HepG2 (cell line): ENCODE measurements at regions not wholly inside any gene's neighbourhood (a gene's known extent, or its start where the extent isn't known, plus 50 kb on each side); places are given as distances from the start of the nearest gene placed in this dataset.

Experiments
- ATAC-seq: fragments of 200-7000 bp; cut with Tn5 transposase; 3 replicates; pipeline ENCODE4 v1.9.1; 2020; ENCODE audit warnings: mild to moderate bottlenecking, moderate library complexity
- BruUV-seq: library from RNA; stranded (reverse); fragments of 400-500 nt; replicated peaks from 2 replicates; lab custom pipeline; 2021; lab: Mats Ljungman, UMichigan
- CTCF ChIA-PET: fragments of 300-600 bp; formaldehyde crosslinking; extraction: SDS; loops from one replicate; lab custom pipeline; 2021; ENCODE audit warnings: low total read pairs, inconsistent platforms, low intra/inter-chr PET ratio; lab: Yijun Ruan, JAX
- POLR2A ChIA-PET: fragments of 350-600 bp; sonication (Branson Sonifier 250); formaldehyde crosslinking; loops from one replicate; lab custom pipeline; 2020; ENCODE audit warnings: antibody characterized with exemption, inconsistent platforms; lab: Yijun Ruan, JAX
- DNase-seq: peaks from one replicate; pipeline ENCODE4 v3.0.0-alpha.2; 2015; ENCODE audit warnings: low spot score
- FAIRE-seq: peaks from 3 replicates; lab custom pipeline; 2011; peaks lifted over from hg19 to GRCh38; lab: Jason Lieb, UNC
- H2AFZ ChIP-seq: one replicate; pipeline ENCODE4 v1.6.1; 2011; ENCODE audit warnings: low read length, inconsistent platforms
- H3K27ac ChIP-seq: fragments of 300-600 bp; 3 replicates; pipeline ENCODE4 v1.8.0; 2011; ENCODE audit warnings: mixed run types, mild to moderate bottlenecking, mixed read lengths, low read length, inconsistent platforms; ENCODE audit not compliant: insufficient read depth; ENCODE audit errors: extremely low read length
- H3K27me3 ChIP-seq, 2 experiments: fragments of 200-600 bp in 1 of 2; 2 replicates in 1 of 2; 3 replicates in 1 of 2; pipeline versions ENCODE4 v1.6.0 to v1.8.0; 2011; ENCODE audit warnings: low read length in 2 of 2, mild to moderate bottlenecking in 2 of 2, moderate library complexity in 2 of 2, inconsistent platforms in 1 of 2; ENCODE audit not compliant: insufficient read depth in 2 of 2, control insufficient read depth in 1 of 2
- H3K36me3 ChIP-seq, 2 experiments: fragments of 200-600 bp in 1 of 2; replicated peaks in 1 of 2; 2 replicates in 1 of 2; 3 replicates in 1 of 2; pipeline versions ENCODE4 v1.5.1 to v1.8.0; 2011; ENCODE audit warnings: low read length in 2 of 2, inconsistent platforms in 1 of 2; ENCODE audit not compliant: insufficient read depth in 2 of 2, control insufficient read depth in 1 of 2
- H3K4me1 ChIP-seq: 2 replicates; pipeline ENCODE4 v1.5.1; 2012; ENCODE audit warnings: low read length, inconsistent platforms; ENCODE audit not compliant: insufficient read depth
- H3K4me2 ChIP-seq: 2 replicates; pipeline ENCODE4 v1.6.0; 2011; ENCODE audit warnings: low read depth, low read length, inconsistent platforms
- H3K4me3 ChIP-seq, 3 experiments: fragments of 200-600 bp in 1 of 3; sonication (generic), shearing (Covaris generic) in 1 of 3; replicated peaks in 1 of 3; 2 replicates each; pipeline ENCODE4 v1.5.1; 2011 to 2016; ENCODE audit warnings: low read length in 3 of 3, inconsistent platforms in 2 of 3, low read depth in 2 of 3, mild to moderate bottlenecking in 2 of 3, control low read depth in 1 of 3, mixed read lengths in 1 of 3; ENCODE audit not compliant: insufficient read depth in 1 of 3
- H3K79me2 ChIP-seq: one replicate; pipeline ENCODE4 v1.6.1; 2011; ENCODE audit warnings: low read length, inconsistent platforms; ENCODE audit not compliant: insufficient read depth
- H3K9ac ChIP-seq: 2 replicates; pipeline ENCODE4 v1.6.0; 2011; ENCODE audit warnings: mild to moderate bottlenecking, low read depth, low read length, inconsistent platforms; ENCODE audit not compliant: insufficient read depth
- H3K9me3 ChIP-seq: 2 replicates; pipeline ENCODE4 v1.5.1; 2012; ENCODE audit warnings: mild to moderate bottlenecking, low read length
- H4K20me1 ChIP-seq: 2 replicates; pipeline ENCODE4 v1.6.0; 2011; ENCODE audit warnings: inconsistent platforms, mild to moderate bottlenecking, low read length, moderate library complexity; ENCODE audit not compliant: insufficient read depth
- ATAD3A ChIP-seq: sonication (generic); formaldehyde crosslinking; IDR thresholded peaks from 2 replicates; pipeline ENCODE4 v1.4.0; 2020; ENCODE audit warnings: missing genetic modification reagents
- GATAD2A ChIP-seq: IDR thresholded peaks from 2 replicates; pipeline ENCODE4 v1.6.1; 2016
- GZF1 ChIP-seq: sonication (generic); formaldehyde crosslinking; IDR thresholded peaks from 2 replicates; pipeline ENCODE4 v1.5.1; 2020; ENCODE audit warnings: mild to moderate bottlenecking, missing genetic modification reagents
- HMG20A ChIP-seq: IDR thresholded peaks from 2 replicates; pipeline ENCODE4 v1.6.1; 2016; ENCODE audit warnings: borderline replicate concordance
- HNRNPLL ChIP-seq: fragments of 200-400 bp; formaldehyde crosslinking; IDR thresholded peaks from 2 replicates; pipeline ENCODE4 v1.6.1; 2017; ENCODE audit warnings: mild to moderate bottlenecking, low read depth, low read length; ENCODE audit not compliant: poor library complexity, severe bottlenecking
- NCOA1 ChIP-seq: sonication (generic); formaldehyde crosslinking; IDR thresholded peaks from 2 replicates; pipeline ENCODE4 v1.9.0; 2021; ENCODE audit warnings: missing genetic modification reagents
- NR2F1 ChIP-seq, 2 experiments: fragments of 450-650 bp in 1 of 2; formaldehyde crosslinking in 1 of 2; IDR thresholded peaks; 2 replicates each; pipeline versions ENCODE4 v1.5.0 to v1.6.1; 2016 to 2020; ENCODE audit warnings: mild to moderate bottlenecking in 1 of 2, missing compliant biosample characterization in 1 of 2, missing genetic modification reagents in 1 of 2, moderate library complexity in 1 of 2
- SALL1 ChIP-seq: sonication (generic); formaldehyde crosslinking; IDR thresholded peaks from 2 replicates; pipeline ENCODE4 v1.8.0; 2022; ENCODE audit warnings: mild to moderate bottlenecking, missing genetic modification reagents
- TARDBP ChIP-seq: sonication (generic); formaldehyde crosslinking; IDR thresholded peaks from 2 replicates; pipeline ENCODE4 v1.8.0; 2022; ENCODE audit warnings: mild to moderate bottlenecking, missing genetic modification reagents
- TEAD3 ChIP-seq: optimal IDR thresholded peaks from 2 replicates; pipeline ENCODE3; 2016; ENCODE audit warnings: borderline replicate concordance
- TMF1 ChIP-seq: sonication (generic); formaldehyde crosslinking; IDR thresholded peaks from 2 replicates; pipeline ENCODE4 v1.8.1; 2022; ENCODE audit warnings: low read depth, missing genetic modification reagents
- ZNF496 ChIP-seq: sonication (generic); formaldehyde crosslinking; IDR thresholded peaks from 2 replicates; pipeline ENCODE4 v1.8.1; 2023; ENCODE audit warnings: mild to moderate bottlenecking, moderate library complexity, missing genetic modification reagents; ENCODE audit not compliant: insufficient replicate concordance
- ZNF569 ChIP-seq: sonication (generic); formaldehyde crosslinking; IDR thresholded peaks from 2 replicates; pipeline ENCODE4 v1.5.0; 2020; ENCODE audit warnings: mild to moderate bottlenecking, missing genetic modification reagents, moderate library complexity, borderline replicate concordance
- ZNF644 ChIP-seq: IDR thresholded peaks from 2 replicates; pipeline ENCODE4 v1.6.1; 2016; ENCODE audit warnings: low read depth
- ZNF646 ChIP-seq: sonication (generic); formaldehyde crosslinking; IDR thresholded peaks from 2 replicates; pipeline ENCODE4 v1.9.0; 2021; ENCODE audit warnings: mild to moderate bottlenecking, missing genetic modification reagents
- WGBS: methylation state at CpG from one replicate; pipeline ENCODE4 v1.1.6; 2017; ENCODE audit warnings: low lambda C conversion rate; 5-methylcytosine and 5-hydroxymethylcytosine counted together
- in situ Hi-C: cut with HindIII; loops from 2 replicates; pipeline ENCODE4 v1.10.0; 2017; ENCODE audit warnings: low pct_unique_long_range_greater_than_20kb; ENCODE audit not compliant: extremely low pct_ligation_motif_present
- intact Hi-C: fragments of 100-400 bp; cut with micrococcal nuclease; formaldehyde crosslinking; loops from one replicate; pipeline ENCODE4 v1.10.0; 2022; ENCODE audit not compliant: unreplicated experiment
- TF ChIP-seq, protein P1 (sequence below): IDR thresholded peaks from 2 replicates; pipeline ENCODE4 v1.6.1; 2018; ENCODE audit warnings: missing genetic modification reagents, mild to moderate bottlenecking, missing compliant biosample characterization
- TF ChIP-seq, protein P2 (sequence below): sonication (generic); formaldehyde crosslinking; IDR thresholded peaks from 2 replicates; pipeline ENCODE4 v1.5.0; 2020; ENCODE audit warnings: missing genetic modification reagents, mild to moderate bottlenecking, borderline replicate concordance

DNA sequence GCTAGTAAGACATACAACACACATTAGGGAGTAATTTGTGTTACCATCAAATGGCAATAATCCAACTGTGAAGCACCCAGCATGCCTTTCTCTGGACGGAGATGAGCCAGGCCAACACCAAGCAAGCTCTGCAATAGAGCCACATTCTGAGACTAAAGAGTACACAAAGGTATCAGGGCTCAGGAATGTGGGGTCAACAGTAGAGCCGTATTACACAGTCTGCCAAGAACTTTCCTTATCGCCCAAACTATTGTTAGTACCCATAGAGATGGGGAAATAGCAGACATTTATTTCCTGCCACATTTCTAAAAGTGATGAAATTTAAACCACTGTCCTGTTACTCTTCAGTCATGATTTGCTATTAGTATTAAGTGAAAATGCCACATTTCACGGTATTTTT is 113.7 kb downstream of the BMP4 start:
- ChIA-PET CTCF (no interaction called here), POLR2A (interaction anchor here (0.8 to 0.9 kb wide), 2 partner anchors 9 to 12 kb away, joined by 3 read pairs; no protein-coding TSS in a partner anchor)
- 16% methylated on average over 4 of the region's 4 CpGs for WGBS
- H3K36me3 ChIP-seq: no peaks in the 10 kb centered on the region
- no TSS peak for BruUV-seq
- intact Hi-C loops (loop anchor here (1.0 to 10.0 kb wide), 2 partner anchors 100 to 308 kb away; no protein-coding TSS in a partner anchor), in situ Hi-C loops (no loop called here)
- DNase-seq (peak; percentile 95), FAIRE-seq (peak; percentile 87), ATAC-seq (peak; percentile 98)
- H3K4me2 ChIP-seq: peak overlapping the region; percentile 38; the same call in 1 of the 2 replicates
- H3K9ac ChIP-seq: no peak overlapping the region
- H3K9me3 ChIP-seq: no peaks in the 10 kb centered on the region
- H3K4me3 ChIP-seq: no peak overlapping the region
- no peaks in the 10 kb centered on the region for H3K79me2 ChIP-seq
- peaks cover 85% of the 10 kb centered on the region for H3K4me1 ChIP-seq
- no peaks in the 10 kb centered on the region for H3K27me3 ChIP-seq
- H2AFZ ChIP-seq: no peak overlapping the region
- H4K20me1 ChIP-seq: no peaks in the 10 kb centered on the region
- peak overlapping the region; percentile 53 for H3K27ac ChIP-seq
- TF ChIP-seq ZNF569 (CRISPR knock-in tag): no peak
- no peak for TF ChIP-seq ATAD3A
- no peak for TF ChIP-seq TMF1 (CRISPR knock-in tag)
- peak; percentile 93; the same call in 1 of the 2 replicates for TF ChIP-seq GZF1 (CRISPR knock-in tag)
- TF ChIP-seq HNRNPLL: no peak
- TF ChIP-seq ZNF496 (CRISPR knock-in tag): no peak
- TF ChIP-seq GATAD2A (CRISPR knock-in tag): peak; percentile 77
- no peak for TF ChIP-seq NCOA1
- TF ChIP-seq, protein P1, sequence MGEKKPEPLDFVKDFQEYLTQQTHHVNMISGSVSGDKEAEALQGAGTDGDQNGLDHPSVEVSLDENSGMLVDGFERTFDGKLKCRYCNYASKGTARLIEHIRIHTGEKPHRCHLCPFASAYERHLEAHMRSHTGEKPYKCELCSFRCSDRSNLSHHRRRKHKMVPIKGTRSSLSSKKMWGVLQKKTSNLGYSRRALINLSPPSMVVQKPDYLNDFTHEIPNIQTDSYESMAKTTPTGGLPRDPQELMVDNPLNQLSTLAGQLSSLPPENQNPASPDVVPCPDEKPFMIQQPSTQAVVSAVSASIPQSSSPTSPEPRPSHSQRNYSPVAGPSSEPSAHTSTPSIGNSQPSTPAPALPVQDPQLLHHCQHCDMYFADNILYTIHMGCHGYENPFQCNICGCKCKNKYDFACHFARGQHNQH: no peak
- peak; percentile 42; the same call in 1 of the 2 replicates for TF ChIP-seq ZNF646 (CRISPR knock-in tag)
- TF ChIP-seq HMG20A (CRISPR knock-in tag): peak; percentile 71; the same call in 1 of the 2 replicates
- TF ChIP-seq TEAD3 (CRISPR knock-in tag): peak; percentile 96
- TF ChIP-seq ZNF644 (CRISPR knock-in tag): peak; percentile 86
- peak; percentile 30 to 78; a peak in 3 of 4 replicates for TF ChIP-seq NR2F1 (CRISPR knock-in tag; IDR thresholded peaks at IDR 0.05)
- TF ChIP-seq SALL1 (CRISPR knock-in tag): peak; percentile 58; the same call in 1 of the 2 replicates
- TF ChIP-seq, protein P2, sequence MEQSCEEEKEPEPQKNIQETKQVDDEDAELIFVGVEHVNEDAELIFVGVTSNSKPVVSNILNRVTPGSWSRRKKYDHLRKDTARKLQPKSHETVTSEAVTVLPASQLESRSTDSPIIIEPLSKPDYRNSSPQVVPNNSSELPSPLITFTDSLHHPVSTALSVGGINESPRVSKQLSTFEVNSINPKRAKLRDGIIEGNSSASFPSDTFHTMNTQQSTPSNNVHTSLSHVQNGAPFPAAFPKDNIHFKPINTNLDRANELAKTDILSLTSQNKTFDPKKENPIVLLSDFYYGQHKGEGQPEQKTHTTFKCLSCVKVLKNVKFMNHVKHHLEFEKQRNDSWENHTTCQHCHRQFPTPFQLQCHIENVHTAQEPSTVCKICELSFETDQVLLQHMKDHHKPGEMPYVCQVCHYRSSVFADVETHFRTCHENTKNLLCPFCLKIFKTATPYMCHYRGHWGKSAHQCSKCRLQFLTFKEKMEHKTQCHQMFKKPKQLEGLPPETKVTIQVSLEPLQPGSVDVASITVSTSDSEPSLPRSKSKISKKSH: no peak
- TF ChIP-seq TARDBP (CRISPR knock-in tag): no peak
